TTC549 (cell line): ENCODE measurements at regions not wholly inside any gene's neighbourhood (a gene's known extent, or its start where the extent isn't known, plus 50 kb on each side); places are given as distances from the start of the nearest gene placed in this dataset.
A peak's percentile ranks its signal among the peaks of the same experiment; 100 is the strongest.

Experiments used
- FAIRE-seq: peaks from 2 replicates; lab custom pipeline; 2012; peaks lifted over from hg19 to GRCh38; lab: Jason Lieb, UNC

GRCh38 chr10:60513281-60513680 is 123.6 kb upstream of the ANK3 start:
- FAIRE-seq, result no peak

GRCh38 chr10:60511477-60512229 is 122.0 kb upstream of the ANK3 start:
- FAIRE-seq, result no peak

- no peak for FAIRE-seq
Observed at GRCh38 chr10:60508831-60509230, 119.2 kb upstream of the ANK3 start.

GRCh38 chr10:60508037-60508436 is 118.4 kb upstream of the ANK3 start:
- no peak for FAIRE-seq

- FAIRE-seq, result no peak
Observed at GRCh38 chr10:60502621-60503020, 112.9 kb upstream of the ANK3 start.

GRCh38 chr10:60498985-60499384 is 109.3 kb upstream of the ANK3 start:
- no peak for FAIRE-seq

GRCh38 chr10:60497364-60497763 is 107.7 kb upstream of the ANK3 start:
- FAIRE-seq, result no peak

GRCh38 chr10:60496181-60496580 is 106.5 kb upstream of the ANK3 start:
- FAIRE-seq, result no peak

GRCh38 chr10:60495338-60496055 is 105.8 kb upstream of the ANK3 start:
- no peak for FAIRE-seq

GRCh38 chr10:60494774-60495173 is 105.1 kb upstream of the ANK3 start:
- FAIRE-seq, result no peak

- FAIRE-seq, result no peak
Observed at GRCh38 chr10:60491162-60491561, 101.5 kb upstream of the ANK3 start.

GRCh38 chr10:60490013-60490412 is 100.3 kb upstream of the ANK3 start:
- FAIRE-seq, result no peak

GRCh38 chr10:60488111-60488669 is 98.5 kb upstream of the ANK3 start:
- no peak for FAIRE-seq

GRCh38 chr10:60487543-60487942 is 97.9 kb upstream of the ANK3 start:
- FAIRE-seq, result no peak

- no peak for FAIRE-seq
Observed at GRCh38 chr10:60485025-60485424, 95.3 kb upstream of the ANK3 start.

- no peak for FAIRE-seq
Observed at GRCh38 chr10:60480865-60481563, 91.3 kb upstream of the ANK3 start.

GRCh38 chr10:60479305-60480020 is 89.8 kb upstream of the ANK3 start:
- no peak for FAIRE-seq

GRCh38 chr10:60476451-60476850 is 86.8 kb upstream of the ANK3 start:
- no peak for FAIRE-seq

- no peak for FAIRE-seq
Observed at GRCh38 chr10:60473557-60473956, 83.9 kb upstream of the ANK3 start.

- no peak for FAIRE-seq
Observed at GRCh38 chr10:60470091-60470490, 80.4 kb upstream of the ANK3 start.

- peak; percentile 99 for FAIRE-seq
Observed at GRCh38 chr10:60469147-60469546, 79.5 kb upstream of the ANK3 start.

GRCh38 chr10:60467202-60467546 is 77.5 kb upstream of the ANK3 start:
- FAIRE-seq, result no peak
